Motor neuron (in vitro differentiated cells): ENCODE measurements at regions not wholly inside any gene's neighbourhood (a gene's known extent, or its start where the extent isn't known, plus 50 kb on each side); places are given as distances from the start of the nearest gene placed in this dataset.

Experiments
- ATAC-seq, 8 experiments: fragments of 200-7000 bp; cut with Tn5 transposase; replicated peaks in 6 of 8; 2 replicates each; pipeline ENCODE4 v1.8.0; 2021; ENCODE audit warnings: mild to moderate bottlenecking in 8 of 8, moderate library complexity in 8 of 8
- H3K27ac ChIP-seq, 2 donors: fragments of 250-450 bp; sonication (Bioruptor Pico); 2 replicates each; pipeline ENCODE4 v1.9.0; 2021; ENCODE audit warnings: antibody characterized with exemption in 2 of 2, mild to moderate bottlenecking in 2 of 2, moderate library complexity in 1 of 2
- H3K4me1 ChIP-seq, 2 donors: fragments of 250-450 bp; sonication (Bioruptor Pico); replicated peaks in 1 of 2; 2 replicates each; pipeline ENCODE4 v1.6.1; 2021; ENCODE audit warnings: antibody characterized with exemption in 2 of 2, mild to moderate bottlenecking in 2 of 2, moderate library complexity in 1 of 2
- H3K4me3 ChIP-seq, 5 donors: fragments of 250-450 bp; sonication (Bioruptor Pico); 2 replicates each; pipeline ENCODE4 v1.9.0; 2021; ENCODE audit warnings: antibody characterized with exemption in 5 of 5, mild to moderate bottlenecking in 5 of 5, moderate library complexity in 4 of 5
- WGBS, 10 experiments: fragments of 450-650 bp; shearing (Covaris generic); methylation state at CpG; one replicate each; pipeline ENCODE4 v1.0.0; 2022; 5-methylcytosine and 5-hydroxymethylcytosine counted together
- in situ Hi-C, 9 experiments: fragments of 400-800 bp; cut with MboI; loops; one replicate each; pipeline ENCODE4 v1.15.0; 2021; ENCODE audit warnings: low sequenced_read_pairs in 9 of 9, low pct_unique_long_range_greater_than_20kb in 2 of 9; ENCODE audit not compliant: unreplicated experiment in 9 of 9

DNA sequence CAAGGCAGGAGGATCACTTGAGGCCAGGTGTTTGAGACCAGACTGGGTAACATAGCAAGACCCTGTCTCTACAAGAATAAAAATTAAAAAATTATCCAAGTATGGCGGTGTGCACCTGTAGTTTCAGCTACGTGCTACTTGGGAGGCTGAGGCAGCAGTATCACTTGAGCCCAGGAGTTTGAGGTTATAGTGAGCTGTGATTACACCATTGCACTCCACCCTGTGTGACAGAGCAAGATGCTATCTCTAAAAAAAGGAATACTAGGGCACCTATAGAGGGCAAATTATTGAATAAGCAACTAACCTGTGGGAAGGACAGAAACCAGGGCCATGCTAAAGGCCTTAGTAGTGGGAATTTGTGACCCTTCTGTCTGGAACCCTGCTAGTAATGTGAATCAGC, 86.1 kb downstream of the TENT5C start:
- in situ Hi-C loops, result no loop called here
- no peak overlapping the region for H3K4me3 ChIP-seq
- 60 to 100% (median 77%) methylated on average over 1 to 2 of the region's 2 CpGs; no CpG with 5 or more reads in 3 of the 10 experiments for WGBS, 10 experiments

GRCh38 chr1:117694543-117694942, 88.7 kb downstream of the TENT5C start:
- WGBS, 10 experiments, result 45 to 95% (median 80%) methylated on average over 1 to 3 of the region's 3 CpGs; no CpG with 5 or more reads in 1 of the 10 experiments
- no peak for ATAC-seq
- in situ Hi-C loops, result no loop called here

More for the DNA sequence above, 86.1 kb downstream of the TENT5C start:
- ATAC-seq, result no peak
- Histone ChIP-seq H3K27ac (no peak overlapping the region), H3K4me1 (no peaks in the 10 kb centered on the region)

DNA sequence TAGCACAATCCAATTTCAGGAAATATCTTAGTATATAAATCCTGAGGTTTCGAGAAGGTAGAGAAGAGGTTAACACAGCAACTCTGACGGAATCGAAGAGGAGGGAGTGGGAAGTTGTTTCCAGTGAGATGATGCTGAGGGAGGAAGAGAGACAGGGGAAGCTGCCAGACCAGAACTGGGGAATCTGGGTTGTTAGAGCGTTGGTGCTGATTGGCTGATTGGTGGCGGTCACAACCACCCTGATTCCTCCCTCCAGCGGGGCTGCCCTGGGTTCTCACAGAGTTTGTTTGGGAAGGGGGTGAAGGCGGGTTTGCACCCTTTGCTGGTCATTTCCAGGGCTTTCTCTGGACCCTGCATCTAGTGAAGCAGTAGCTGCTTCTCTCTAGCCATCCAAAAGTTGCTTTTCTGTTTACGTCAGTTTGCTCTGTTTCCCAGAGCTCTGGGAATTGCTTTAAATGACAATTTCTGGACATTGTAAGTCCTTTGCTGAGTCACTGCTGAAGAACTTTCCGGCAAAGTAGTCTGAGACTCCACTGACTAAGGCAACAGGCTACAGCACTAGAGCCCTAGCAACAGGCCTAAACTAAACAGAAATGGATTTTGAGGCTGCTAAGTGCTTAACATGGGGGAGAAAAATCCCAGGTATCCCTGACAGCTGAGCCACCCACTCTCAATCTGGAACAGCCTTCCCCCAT, 90.1 kb downstream of the TENT5C start:
- in situ Hi-C loops, result no loop called here
- Histone ChIP-seq H3K4me3 (no peak overlapping the region), H3K27ac (no peak overlapping the region), H3K4me1 (no peaks in the 10 kb centered on the region)
- 20 to 78% (median 58%) methylated on average over 2 to 9 of the region's 9 CpGs for WGBS, 10 experiments
- peak in 4 of 8 experiments; percentile 53 to 93 (median 90) for ATAC-seq

More at GRCh38 chr1:117694543-117694942, 88.7 kb downstream of the TENT5C start:
- Histone ChIP-seq H3K4me1 (no peaks in the 10 kb centered on the region), H3K4me3 (no peak overlapping the region), H3K27ac (no peak overlapping the region)

GRCh38 chr1:117696561-117696960, 90.7 kb downstream of the TENT5C start:
- no peak overlapping the region for H3K4me3 ChIP-seq
- no peak overlapping the region for H3K27ac ChIP-seq
- peak in 2 of 8 experiments; percentile 11 to 63 for ATAC-seq
- 0 to 100% (median 75%) methylated on average over 1 of the region's 1 CpG; no CpG with 5 or more reads in 2 of the 10 experiments for WGBS, 10 experiments
- in situ Hi-C loops, result no loop called here
- H3K4me1 ChIP-seq, result no peaks in the 10 kb centered on the region

GRCh38 chr1:117697220-117697781, 91.5 kb downstream of the TENT5C start:
- H3K4me1 ChIP-seq, result no peaks in the 10 kb centered on the region
- no peak overlapping the region for H3K27ac ChIP-seq
- in situ Hi-C loops, result no loop called here
- ATAC-seq, result no peak
- no peak overlapping the region for H3K4me3 ChIP-seq

DNA sequence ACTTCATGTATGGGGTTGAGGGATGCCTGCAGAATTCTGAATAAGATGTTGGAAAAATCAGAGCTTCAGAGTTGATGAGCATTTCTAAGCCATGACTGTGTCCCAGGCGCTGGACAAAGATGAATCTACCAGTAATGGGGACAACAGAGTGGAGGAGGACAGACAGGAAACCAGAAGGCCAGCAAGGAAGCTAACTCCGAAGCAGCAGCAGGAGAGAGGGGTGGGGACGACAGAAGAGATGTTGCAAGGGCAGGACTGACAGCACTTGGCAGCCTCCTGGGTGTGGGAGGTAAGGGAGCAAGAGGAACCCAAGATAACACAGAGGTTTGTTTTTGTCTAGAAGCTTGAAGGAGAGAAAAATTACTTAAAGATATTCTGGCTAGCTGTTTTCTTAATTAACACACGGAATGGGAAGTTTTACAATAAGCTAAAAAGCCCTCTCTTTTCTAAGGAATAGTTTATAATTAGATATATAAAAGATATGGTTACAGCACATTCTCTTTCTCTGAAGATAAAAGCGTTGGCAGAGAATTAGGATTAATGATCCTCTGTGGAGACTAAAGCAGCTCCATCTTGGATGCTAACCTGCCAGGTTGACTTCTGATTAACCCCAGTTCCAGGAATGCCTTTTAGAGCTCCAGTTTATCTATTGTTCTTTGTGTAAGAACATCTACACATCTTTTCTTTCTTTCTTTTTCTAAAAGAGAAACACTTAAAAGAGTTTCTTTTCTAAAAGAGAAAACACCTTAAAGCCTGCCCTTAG, 92.7 kb downstream of the TENT5C start:
- in situ Hi-C loops, result no loop called here
- H3K4me1 ChIP-seq, result no peaks in the 10 kb centered on the region
- 12 to 88% (median 57%) methylated on average over 2 to 5 of the region's 5 CpGs for WGBS, 10 experiments
- H3K27ac ChIP-seq, result no peak overlapping the region
- peak in 1 of 8 experiments; percentile 5 for ATAC-seq
- no peak overlapping the region for H3K4me3 ChIP-seq

DNA sequence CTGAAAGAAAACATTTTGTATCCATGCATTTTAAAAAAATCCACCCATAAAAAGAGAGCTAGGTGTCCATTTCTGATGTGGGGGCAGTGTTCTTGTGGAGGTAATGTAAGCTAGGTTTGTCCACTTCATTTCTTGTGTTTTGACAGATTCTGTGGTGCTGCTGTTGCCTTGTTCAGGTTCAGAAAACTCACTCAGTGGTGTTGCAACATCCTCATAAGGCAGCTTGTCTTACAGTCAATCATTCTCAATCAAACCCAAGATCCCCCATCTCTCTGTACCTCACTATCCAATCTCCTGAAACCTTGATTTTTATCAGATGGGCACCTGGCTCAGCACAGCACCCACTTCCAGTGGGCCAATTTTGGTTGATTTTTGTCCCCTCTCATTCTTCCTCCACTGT, 94.1 kb downstream of the TENT5C start:
- in situ Hi-C loops, result loop anchor here in 1 of 9 experiments (10.0 kb wide), 1 partner anchor 135 kb away; no protein-coding TSS in a partner anchor
- Histone ChIP-seq H3K4me1 (no peaks in the 10 kb centered on the region), H3K4me3 (no peak overlapping the region), H3K27ac (no peak overlapping the region)
- ATAC-seq, result no peak

GRCh38 chr1:117702654-117703053, 96.8 kb downstream of the TENT5C start:
- ATAC-seq, result no peak
- WGBS, 10 experiments, result 56 to 90% (median 81%) methylated on average over 1 to 3 of the region's 3 CpGs; no CpG with 5 or more reads in 4 of the 10 experiments
- no peak overlapping the region for H3K4me3 ChIP-seq
- H3K4me1 ChIP-seq, result no peaks in the 10 kb centered on the region
- in situ Hi-C loops, result loop anchor here in 1 of 9 experiments (10.0 kb wide), 1 partner anchor 138 kb away; no protein-coding TSS in a partner anchor
- no peak overlapping the region for H3K27ac ChIP-seq

DNA sequence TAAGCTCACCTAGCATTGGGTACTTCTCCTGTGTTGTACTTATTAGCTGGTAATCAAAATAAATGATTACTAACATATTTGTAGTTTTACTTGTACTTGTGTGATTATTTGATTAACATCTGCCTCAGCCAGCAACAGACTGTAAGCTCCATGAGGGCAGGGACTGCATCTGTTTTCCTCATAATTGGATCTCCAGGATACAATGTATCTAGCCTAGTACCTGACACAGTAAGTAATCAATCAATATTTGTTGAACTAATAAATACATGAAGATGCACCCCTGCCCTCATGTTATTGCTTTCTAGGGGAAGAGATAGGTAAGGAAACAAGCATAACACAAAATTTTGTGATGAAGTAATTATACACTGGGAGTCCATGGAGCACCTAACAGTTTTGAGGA, 101.5 kb downstream of the TENT5C start:
- Histone ChIP-seq H3K4me1 (no peaks in the 10 kb centered on the region), H3K4me3 (no peak overlapping the region), H3K27ac (no peak overlapping the region)
- ATAC-seq, result no peak
- in situ Hi-C loops, result loop anchor here in 1 of 9 experiments (10.0 kb wide), 1 partner anchor 143 kb away; no protein-coding TSS in a partner anchor

- no peak for ATAC-seq
- Histone ChIP-seq H3K4me1 (no peaks in the 10 kb centered on the region), H3K4me3 (no peak overlapping the region), H3K27ac (no peak overlapping the region)
- 44 to 100% (median 78%) methylated on average over 1 to 10 of the region's 15 CpGs; no CpG with 5 or more reads in 2 of the 10 experiments for WGBS, 10 experiments
- in situ Hi-C loops, result loop anchor here in 1 of 9 experiments (10.0 kb wide), 1 partner anchor 144 kb away; no protein-coding TSS in a partner anchor
Measured at GRCh38 chr1:117708323-117709248, 102.7 kb downstream of the TENT5C start.

DNA sequence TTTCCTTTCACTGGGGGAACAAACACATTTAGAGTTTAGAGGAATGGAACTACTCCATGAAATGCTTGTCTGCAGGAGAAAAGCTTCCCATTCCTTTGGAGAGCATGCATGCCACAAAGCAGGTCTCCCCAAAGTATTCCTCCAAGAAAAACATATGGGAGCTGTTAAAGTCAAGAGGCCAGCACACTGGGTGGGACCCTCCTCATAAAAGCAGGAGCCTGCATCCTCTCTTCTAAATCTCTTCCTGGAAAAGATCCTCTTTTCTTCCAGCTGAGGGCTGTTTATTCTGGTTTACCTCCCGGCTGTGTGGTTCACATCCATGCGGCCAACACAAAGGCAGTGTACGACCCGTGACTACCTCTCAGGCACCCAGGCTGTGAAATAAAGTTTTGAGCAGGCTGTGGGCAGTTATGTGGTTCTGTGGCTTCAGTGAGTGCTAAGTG, 103.4 kb downstream of the TENT5C start:
- ATAC-seq, result peak in 1 of 8 experiments; percentile 34
- H3K4me1 ChIP-seq, result no peaks in the 10 kb centered on the region
- WGBS, 10 experiments, result 73 to 100% (median 81%) methylated on average over 2 to 4 of the region's 4 CpGs; no CpG with 5 or more reads in 5 of the 10 experiments
- in situ Hi-C loops, result loop anchor here in 1 of 9 experiments (10.0 kb wide), 1 partner anchor 144 kb away; no protein-coding TSS in a partner anchor
- no peak overlapping the region for H3K27ac ChIP-seq
- H3K4me3 ChIP-seq, result no peak overlapping the region

GRCh38 chr1:117710710-117711109, 104.9 kb downstream of the TENT5C start:
- H3K4me1 ChIP-seq, result no peaks in the 10 kb centered on the region
- H3K4me3 ChIP-seq, result no peak overlapping the region
- in situ Hi-C loops, result no loop called here
- WGBS, 10 experiments, result 50 to 100% (median 88%) methylated on average over 1 to 8 of the region's 8 CpGs; no CpG with 5 or more reads in 3 of the 10 experiments
- H3K27ac ChIP-seq, result no peak overlapping the region
- ATAC-seq, result no peak
